Transverse colon (tissue), 4 donors: ENCODE measurements at regions not wholly inside any gene's neighbourhood (a gene's known extent, or its start where the extent isn't known, plus 50 kb on each side); places are given as distances from the start of the nearest gene placed in this dataset.

Experiments
- DNase-seq: peaks from one replicate; pipeline ENCODE4 v3.0.0-alpha.2; 2019
- H3K27ac ChIP-seq, 4 donors: fragments of 200-600 bp; sonication (generic); 2 replicates each; pipeline ENCODE4 v1.5.1; 2016 to 2018; ENCODE audit warnings: inconsistent platforms in 4 of 4
- H3K27me3 ChIP-seq: fragments of 200-600 bp; sonication (generic); 2 replicates; pipeline ENCODE4 v1.5.1; 2017; ENCODE audit warnings: inconsistent platforms
- H3K36me3 ChIP-seq, 4 donors: fragments of 200-600 bp; sonication (generic); 2 replicates each; pipeline ENCODE4 v1.5.1; 2017 to 2019; ENCODE audit warnings: inconsistent platforms in 4 of 4
- H3K4me1 ChIP-seq, 4 donors: fragments of 200-600 bp; sonication (generic); 2 replicates each; pipeline ENCODE4 v1.5.1; 2017 to 2020; ENCODE audit warnings: inconsistent platforms in 4 of 4
- H3K4me3 ChIP-seq, 4 donors: fragments of 200-600 bp; sonication (generic); 1 replicate in 1 of 4; 2 replicates in 3 of 4; pipeline versions ENCODE4 v1.5.1 to v1.6.1; 2017 to 2019; ENCODE audit warnings: inconsistent platforms in 4 of 4
- H3K9me3 ChIP-seq, 2 donors: fragments of 200-600 bp; sonication (generic); 2 replicates each; pipeline ENCODE4 v1.5.1; 2017 to 2019; ENCODE audit warnings: inconsistent platforms in 2 of 2
- CTCF ChIP-seq, 5 experiments: fragments of 200-600 bp in 3 of 5; fragments of 450-650 bp in 2 of 5; sonication (generic) in 3 of 5; IDR thresholded peaks; 1 replicate in 2 of 5; 2 replicates in 3 of 5; pipeline ENCODE4 v1.5.1; 2016 to 2017; ENCODE audit warnings: antibody characterized with exemption in 5 of 5, inconsistent platforms in 3 of 5, mild to moderate bottlenecking in 2 of 5, moderate library complexity in 1 of 5
- EP300 ChIP-seq: sonication (generic); formaldehyde crosslinking; IDR thresholded peaks from one replicate; pipeline ENCODE4 v1.6.1; 2017; ENCODE audit warnings: antibody characterized with exemption, low read depth
- POLR2A ChIP-seq: fragments of 450-650 bp; IDR thresholded peaks from one replicate; pipeline ENCODE4 v1.6.1; 2016; ENCODE audit warnings: antibody characterized with exemption, mild to moderate bottlenecking, moderate library complexity
- POLR2AphosphoS5 ChIP-seq, 3 donors: sonication (generic); formaldehyde crosslinking; IDR thresholded peaks; one replicate each; pipeline ENCODE4 v1.6.1; 2016; ENCODE audit warnings: antibody characterized with exemption in 3 of 3
- WGBS, 2 donors: methylation state at CpG; one replicate each; pipeline ENCODE4 v1.1.5; 2018; ENCODE audit warnings: low coverage in 1 of 2; 5-methylcytosine and 5-hydroxymethylcytosine counted together
- in situ Hi-C, 4 donors: fragments of 200-750 bp; cut with MboI; loops; one replicate each; pipeline versions ENCODE4 v1.15.0 to v1.15.1; 2017; ENCODE audit warnings: low sequenced_read_pairs in 3 of 4, low pct_ligation_motif_present in 1 of 4, low pct_unique_long_range_greater_than_20kb in 1 of 4
- intact Hi-C: fragments of 100-400 bp; cut with DNase I; formaldehyde crosslinking; loops from one replicate; pipeline ENCODE4 v1.15.1; 2023; ENCODE audit warnings: low total_unique reads

DNA sequence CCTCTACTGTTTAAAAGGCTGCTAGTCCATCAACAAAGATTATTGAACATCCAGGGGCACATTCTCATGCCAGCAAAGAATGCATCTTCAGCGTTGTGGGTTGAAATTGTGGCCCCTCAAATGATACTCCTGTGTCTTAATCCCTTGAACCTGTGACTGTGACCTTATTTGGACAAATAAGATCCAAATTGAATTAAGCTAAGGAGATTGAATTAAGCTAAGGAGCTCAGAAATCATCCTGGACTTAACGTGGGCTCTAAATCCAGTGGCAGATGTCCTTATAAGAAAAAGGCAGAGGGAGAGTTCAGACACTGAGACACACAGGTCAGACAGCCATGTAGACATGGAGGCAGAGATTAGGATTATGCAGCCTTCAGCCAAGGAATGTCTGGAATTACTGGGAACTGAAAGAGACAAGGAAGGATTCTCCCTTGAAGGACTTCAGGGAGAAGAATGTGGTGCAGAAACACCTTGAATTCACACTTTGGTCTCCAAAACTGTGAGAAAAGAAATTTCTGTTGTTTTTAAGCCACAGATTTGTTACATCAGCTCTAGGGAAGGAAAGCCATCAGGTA, 57.3 kb upstream of the SLC24A5 start:
- intact Hi-C loops (no loop called here), in situ Hi-C loops (no loop called here)
- TF ChIP-seq EP300 (no peak), POLR2A (no peak), POLR2AphosphoS5 (IDR thresholded peaks at IDR 0.05) (no peak), CTCF (IDR thresholded peaks at IDR 0.05) (no peak)
- no peaks in the 10 kb centered on the region for H3K36me3 ChIP-seq
- no peaks in the 10 kb centered on the region for H3K9me3 ChIP-seq
- H3K4me3 ChIP-seq = no peak overlapping the region
- no peaks in the 10 kb centered on the region for H3K27me3 ChIP-seq
- peak overlapping the region in 1 of 4 donors; percentile 8 for H3K27ac ChIP-seq
- peaks cover 0 to 3% (median 0%) of the 10 kb centered on the region in 4 donors for H3K4me1 ChIP-seq
- 43 to 70% methylated on average over 1 to 2 of the region's 2 CpGs for WGBS, 2 donors
- DNase-seq = no peak

DNA sequence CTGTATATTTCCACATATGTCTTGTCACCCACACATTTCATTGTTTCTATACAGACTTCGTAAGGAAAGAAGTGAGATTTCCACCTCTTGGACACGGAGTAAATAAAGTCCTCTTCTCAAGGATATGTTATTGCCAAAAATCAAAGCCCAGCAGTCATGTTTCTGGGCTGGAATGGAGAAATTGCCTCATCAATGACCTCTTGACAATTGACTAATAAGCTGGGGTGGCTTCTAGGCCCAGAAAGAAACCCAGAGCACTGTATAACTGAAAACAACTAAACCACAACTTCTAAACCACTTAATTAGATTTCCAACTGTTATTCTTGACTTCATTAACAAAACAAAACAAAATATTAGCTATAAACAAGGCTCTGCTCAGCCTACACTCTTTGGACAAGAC, 56.4 kb upstream of the SLC24A5 start:
- H3K4me1 ChIP-seq = peaks cover 0 to 3% (median 0%) of the 10 kb centered on the region in 4 donors
- H3K27me3 ChIP-seq = no peaks in the 10 kb centered on the region
- in situ Hi-C loops (no loop called here), intact Hi-C loops (no loop called here)
- H3K9me3 ChIP-seq = no peaks in the 10 kb centered on the region
- TF ChIP-seq POLR2AphosphoS5 (IDR thresholded peaks at IDR 0.05) = no peak
- no peak for TF ChIP-seq POLR2A
- TF ChIP-seq CTCF (IDR thresholded peaks at IDR 0.05) = no peak
- no peak for TF ChIP-seq EP300
- no peak overlapping the region for H3K4me3 ChIP-seq
- no peak for DNase-seq
- 76 to 92% methylated on average over 2 of the region's 2 CpGs for WGBS, 2 donors
- no peaks in the 10 kb centered on the region for H3K36me3 ChIP-seq
- no peak overlapping the region for H3K27ac ChIP-seq

DNA sequence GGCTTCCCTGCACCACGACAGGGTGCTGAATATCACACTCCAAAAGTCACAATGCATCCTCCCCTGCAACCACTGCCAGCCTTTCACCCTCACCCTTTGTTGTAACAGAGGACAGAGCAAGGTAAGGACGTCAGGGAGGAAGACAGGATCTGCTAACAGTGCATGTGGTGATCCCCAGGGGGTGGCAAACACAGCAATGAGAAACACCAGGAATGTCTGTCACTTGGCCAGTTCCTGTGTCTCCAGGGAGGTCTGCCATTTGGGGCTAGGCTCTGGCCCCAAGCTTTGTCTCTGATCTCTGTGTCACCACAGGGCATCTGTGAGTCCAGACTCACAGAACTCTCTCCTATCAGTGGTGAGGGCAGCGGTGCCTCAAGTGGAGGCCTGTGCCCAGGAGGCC, 54.3 kb upstream of the SLC24A5 start:
- H3K4me1 ChIP-seq = no peaks in the 10 kb centered on the region
- H3K4me3 ChIP-seq = no peak overlapping the region
- no peak overlapping the region for H3K27ac ChIP-seq
- in situ Hi-C loops (no loop called here), intact Hi-C loops (no loop called here)
- H3K9me3 ChIP-seq = no peaks in the 10 kb centered on the region
- no peak for DNase-seq
- H3K27me3 ChIP-seq = no peaks in the 10 kb centered on the region
- TF ChIP-seq CTCF (IDR thresholded peaks at IDR 0.05) = no peak
- TF ChIP-seq EP300 = no peak
- no peak for TF ChIP-seq POLR2A
- TF ChIP-seq POLR2AphosphoS5 (IDR thresholded peaks at IDR 0.05) = no peak
- WGBS, 2 donors = 66 to 80% methylated on average over 2 to 3 of the region's 3 CpGs
- H3K36me3 ChIP-seq = no peaks in the 10 kb centered on the region
